ENCODE measurements at regions not wholly inside any gene's neighbourhood (a gene's known extent, or its start where the extent isn't known, plus 50 kb on each side); places are given as distances from the start of the nearest gene placed in this dataset.

DNA sequence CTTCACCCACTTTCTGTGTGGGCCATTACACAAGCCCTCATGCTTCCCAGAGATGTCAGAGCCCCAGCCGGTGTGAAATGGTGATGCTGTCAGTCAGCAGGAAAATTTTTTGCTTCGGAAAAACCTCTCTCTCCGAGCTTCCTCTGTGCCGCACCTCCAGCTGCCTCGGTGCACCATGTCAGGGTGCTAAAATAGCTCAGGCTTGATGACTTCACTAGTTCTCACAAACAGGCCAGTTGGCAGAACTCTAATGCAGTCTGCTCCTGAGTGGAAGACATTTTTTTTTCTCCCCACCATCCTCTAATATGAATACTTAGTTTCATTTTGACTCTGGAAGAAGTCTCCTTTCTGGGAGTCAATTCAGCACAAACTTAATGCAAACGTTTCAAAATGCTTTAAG lies 71.3 kb downstream of the KLF12 start:
- TF ChIP-seq CTCF (conservative IDR thresholded peaks at IDR 0.05; ENCODE audit: low read length): no peak
- no peak for TF ChIP-seq EZH2phosphoT487 (IDR thresholded peaks at IDR 0.05; ENCODE audit: borderline replicate concordance, low read depth, low read length)
